Adrenal gland (tissue), 9 donors: ENCODE measurements at regions not wholly inside any gene's neighbourhood (a gene's known extent, or its start where the extent isn't known, plus 50 kb on each side); places are given as distances from the start of the nearest gene placed in this dataset.

Source experiments
- DNase-seq, 7 donors: peaks; one replicate each; pipeline ENCODE4 v3.0.0-alpha.2; 2019 to 2020
- H3K27ac ChIP-seq, 5 donors: fragments of 200-600 bp; sonication (generic) in 4 of 5; 1 replicate in 3 of 5; 2 replicates in 2 of 5; pipeline versions ENCODE4 v1.5.1 to v1.8.0; 2016 to 2020; ENCODE audit warnings: mild to moderate bottlenecking in 1 of 5
- H3K27me3 ChIP-seq: fragments of 200-600 bp; 2 replicates; pipeline ENCODE4 v1.8.0; 2021
- H3K36me3 ChIP-seq, 2 donors: fragments of 200-600 bp; replicated peaks in 1 of 2; 1 replicate in 1 of 2; 2 replicates in 1 of 2; pipeline versions ENCODE4 v1.5.1 to v1.8.0; 2018 to 2022
- H3K4me1 ChIP-seq, 2 donors: fragments of 200-600 bp; replicated peaks in 1 of 2; 1 replicate in 1 of 2; 2 replicates in 1 of 2; pipeline versions ENCODE4 v1.5.1 to v1.8.0; 2018 to 2021
- H3K4me3 ChIP-seq, 4 donors: fragments of 200-600 bp; sonication (generic) in 3 of 4; one replicate each; pipeline ENCODE4 v1.5.1; 2016 to 2018
- H3K9me3 ChIP-seq, 3 donors: fragments of 200-600 bp; sonication (generic) in 1 of 3; replicated peaks in 1 of 3; 1 replicate in 2 of 3; 2 replicates in 1 of 3; pipeline versions ENCODE4 v1.5.1 to v1.8.0; 2016 to 2021
- CTCF ChIP-seq, 6 experiments: fragments of 450-650 bp in 4 of 6; fragments of 200-600 bp in 2 of 6; sonication (generic) in 1 of 6; IDR thresholded peaks; 1 replicate in 5 of 6; 2 replicates in 1 of 6; pipeline versions ENCODE4 v1.5.1 to v1.8.0; 2016 to 2021; ENCODE audit warnings: antibody characterized with exemption in 6 of 6, mild to moderate bottlenecking in 2 of 6, moderate library complexity in 1 of 6
- POLR2A ChIP-seq, 2 donors: fragments of 450-650 bp; IDR thresholded peaks; one replicate each; pipeline ENCODE4 v1.6.1; 2017; ENCODE audit warnings: antibody characterized with exemption in 2 of 2, mild to moderate bottlenecking in 2 of 2, moderate library complexity in 1 of 2
- WGBS, 4 donors: extraction: QIAGEN DNeasy Blood & Tissue Kit in 2 of 4; methylation state at CpG; one replicate each; pipeline versions ENCODE4 v1.1.5 to v1.1.7; 2013 to 2017; 5-methylcytosine and 5-hydroxymethylcytosine counted together
- intact Hi-C, 2 donors: fragments of 100-400 bp; cut with DNase I; formaldehyde crosslinking; loops; one replicate each; pipeline versions ENCODE4 v1.14.1 to v1.15.0; 2022 to 2023
- donor health status: healthy with polysubstance abuse.
- donor health status: Bipolar disorder and iron deficiency.
- donor health status: DM: yes; HTN: yes; CAD: no.
- donor health status: DM: no; HTN: no; CAD: no.
- donor health status: DM: no; HTN: no; CAD: no.

DNA sequence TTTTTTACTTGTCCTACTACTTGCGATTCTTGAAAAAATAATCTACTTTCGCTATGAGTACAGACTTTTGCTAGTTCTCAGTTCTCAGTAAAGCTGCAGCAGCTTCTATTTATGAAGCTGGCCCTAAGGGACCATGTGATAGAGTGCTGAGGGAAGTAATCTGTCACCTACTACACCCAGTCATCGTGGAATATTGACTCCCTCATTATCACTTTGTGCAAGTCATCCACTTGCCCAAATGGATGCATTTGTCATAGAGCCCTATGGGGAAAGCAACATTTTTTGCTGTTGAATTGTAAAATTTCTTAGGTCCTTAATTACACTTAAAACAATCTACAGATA lies 1919.8 kb downstream of the SUCLG1 start:
- intact Hi-C loops: no loop called here
- no peak for DNase-seq
- WGBS, 4 donors: 44 to 56% (median 51%) methylated on average over 3 of the region's 3 CpGs
- Histone ChIP-seq H3K27me3 (no peaks in the 10 kb centered on the region), H3K4me1 (no peaks in the 10 kb centered on the region), H3K4me3 (no peak overlapping the region), H3K27ac (no peak overlapping the region), H3K36me3 (no peaks in the 10 kb centered on the region), H3K9me3 (no peaks in the 10 kb centered on the region)
- TF ChIP-seq CTCF (IDR thresholded peaks at IDR 0.05) (no peak), POLR2A (IDR thresholded peaks at IDR 0.05) (no peak)

DNA sequence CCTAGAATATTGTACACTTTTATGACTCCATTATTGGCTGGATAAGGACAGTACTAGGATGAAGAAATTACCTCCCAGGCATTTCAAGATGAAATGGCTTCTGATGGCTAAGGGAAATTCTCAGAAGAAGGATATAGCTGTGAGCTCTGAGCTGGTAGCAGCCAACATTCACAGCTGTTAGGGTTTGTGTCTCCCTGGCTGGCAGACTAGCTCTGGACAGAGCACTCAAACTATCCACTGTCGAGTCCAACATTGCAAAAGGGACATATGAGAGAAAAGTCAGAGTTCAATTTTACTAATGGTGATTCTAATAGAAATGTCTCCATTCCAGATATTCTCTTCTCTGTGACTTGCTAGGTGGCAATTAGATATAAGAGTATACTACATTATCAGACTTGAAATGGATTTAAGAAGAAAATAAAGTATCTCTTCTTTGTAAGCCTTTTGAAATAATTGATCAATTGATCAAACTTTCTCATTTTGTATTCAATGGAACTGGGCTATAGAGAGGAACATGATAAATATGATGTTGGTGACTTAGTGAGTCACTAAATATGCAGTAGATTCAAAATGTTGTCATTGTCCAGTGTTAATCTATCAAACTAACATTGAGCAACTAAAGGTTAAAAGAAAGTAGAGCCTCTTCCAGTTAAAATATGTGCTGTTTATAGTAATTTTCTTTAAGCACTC lies 1920.3 kb downstream of the SUCLG1 start:
- no peak for DNase-seq
- Histone ChIP-seq H3K4me3 (no peak overlapping the region), H3K9me3 (no peaks in the 10 kb centered on the region), H3K27me3 (no peaks in the 10 kb centered on the region), H3K4me1 (no peaks in the 10 kb centered on the region), H3K36me3 (no peaks in the 10 kb centered on the region), H3K27ac (no peak overlapping the region)
- intact Hi-C loops: no loop called here
- TF ChIP-seq CTCF (IDR thresholded peaks at IDR 0.05) (no peak), POLR2A (IDR thresholded peaks at IDR 0.05) (no peak)
- WGBS, 4 donors: 59 to 76% (median 71%) methylated on average over 1 of the region's 1 CpG

GRCh38 chr2:82528288-82528687 lies 1930.8 kb downstream of the SUCLG1 start:
- no peak overlapping the region for H3K4me3 ChIP-seq
- WGBS, 4 donors: 85 to 93% (median 88%) methylated on average over 8 of the region's 8 CpGs
- no peaks in the 10 kb centered on the region for H3K36me3 ChIP-seq
- H3K9me3 ChIP-seq: no peaks in the 10 kb centered on the region
- intact Hi-C loops: no loop called here
- DNase-seq: no peak
- H3K4me1 ChIP-seq: no peaks in the 10 kb centered on the region
- TF ChIP-seq POLR2A (IDR thresholded peaks at IDR 0.05) (no peak), CTCF (IDR thresholded peaks at IDR 0.05) (no peak)
- H3K27me3 ChIP-seq: no peaks in the 10 kb centered on the region
- H3K27ac ChIP-seq: no peak overlapping the region

- WGBS, 4 donors: 88 to 97% (median 91%) methylated on average over 12 of the region's 12 CpGs
- H3K4me3 ChIP-seq: no peak overlapping the region
- no peak overlapping the region for H3K27ac ChIP-seq
- H3K36me3 ChIP-seq: no peaks in the 10 kb centered on the region
- no peak for DNase-seq
- TF ChIP-seq POLR2A (IDR thresholded peaks at IDR 0.05): no peak
- no peak for TF ChIP-seq CTCF (IDR thresholded peaks at IDR 0.05)
- H3K9me3 ChIP-seq: no peaks in the 10 kb centered on the region
- intact Hi-C loops: no loop called here
- no peaks in the 10 kb centered on the region for H3K27me3 ChIP-seq
- H3K4me1 ChIP-seq: no peaks in the 10 kb centered on the region
These were observed 1932.0 kb downstream of the SUCLG1 start for GRCh38 chr2:82527124-82527523.
